ENCODE measurements at regions not wholly inside any gene's neighbourhood (a gene's known extent, or its start where the extent isn't known, plus 50 kb on each side); places are given as distances from the start of the nearest gene placed in this dataset.

GRCh38 chr6:164418262-164418588 is 891.2 kb downstream of the C6orf118 start:
- Histone ChIP-seq H3K4me3 (ENCODE audit: low read length) (no peak overlapping the region), H3K9ac (ENCODE audit: low read length) (no peak overlapping the region), H3K9me2 (replicated peaks; ENCODE audit: insufficient read depth, low read length) (no peaks in the 10 kb centered on the region), H2AFZ (ENCODE audit: low read length) (no peak overlapping the region), H3K79me2 (ENCODE audit: low read length) (no peaks in the 10 kb centered on the region), H3K4me1 (ENCODE audit: low read length) (no peaks in the 10 kb centered on the region), H3K36me3 (replicated peaks; ENCODE audit: insufficient read depth, low read length) (no peaks in the 10 kb centered on the region), H4K20me1 (ENCODE audit: insufficient read depth, low read length) (no peaks in the 10 kb centered on the region), H3F3A (ENCODE audit: insufficient read depth, low read length) (no peaks in the 10 kb centered on the region), H3K27ac (ENCODE audit: low read length) (no peak overlapping the region), H3K4me2 (ENCODE audit: low read depth, low read length) (no peak overlapping the region), H3K27me3 (replicated peaks; ENCODE audit: insufficient read depth, low read length) (no peaks in the 10 kb centered on the region), H3K9me3 (replicated peaks; ENCODE audit: insufficient read depth, low read length) (no peaks in the 10 kb centered on the region)
- DNase-seq: no peak
- TF ChIP-seq EZH2 (optimal IDR thresholded peaks at IDR 0.05; ENCODE audit: low read depth, low read length) (no peak), CTCF (IDR thresholded peaks at IDR 0.05; ENCODE audit: low read length) (no peak), EZH2phosphoT487 (IDR thresholded peaks at IDR 0.05; ENCODE audit: low read length) (no peak)

- Histone ChIP-seq H3K27me3 (replicated peaks; ENCODE audit: insufficient read depth, low read length) (no peaks in the 10 kb centered on the region), H3K9ac (ENCODE audit: low read length) (no peak overlapping the region), H3F3A (ENCODE audit: insufficient read depth, low read length) (no peaks in the 10 kb centered on the region), H3K4me2 (ENCODE audit: low read depth, low read length) (no peak overlapping the region), H3K4me1 (ENCODE audit: low read length) (no peaks in the 10 kb centered on the region), H3K9me3 (replicated peaks; ENCODE audit: insufficient read depth, low read length) (no peaks in the 10 kb centered on the region), H2AFZ (ENCODE audit: low read length) (no peak overlapping the region), H4K20me1 (ENCODE audit: insufficient read depth, low read length) (no peaks in the 10 kb centered on the region), H3K27ac (ENCODE audit: low read length) (no peak overlapping the region), H3K36me3 (replicated peaks; ENCODE audit: insufficient read depth, low read length) (no peaks in the 10 kb centered on the region), H3K4me3 (ENCODE audit: low read length) (no peak overlapping the region), H3K79me2 (ENCODE audit: low read length) (no peaks in the 10 kb centered on the region), H3K9me2 (replicated peaks; ENCODE audit: insufficient read depth, low read length) (no peaks in the 10 kb centered on the region)
- TF ChIP-seq CTCF (IDR thresholded peaks at IDR 0.05; ENCODE audit: low read length) (no peak), EZH2 (optimal IDR thresholded peaks at IDR 0.05; ENCODE audit: low read depth, low read length) (no peak), EZH2phosphoT487 (IDR thresholded peaks at IDR 0.05; ENCODE audit: low read length) (no peak)
- DNase-seq: no peak
These were observed 891.7 kb downstream of the C6orf118 start for GRCh38 chr6:164417537-164418261.

GRCh38 chr6:164415832-164416563 is 893.4 kb downstream of the C6orf118 start:
- Histone ChIP-seq H3K9me3 (replicated peaks; ENCODE audit: insufficient read depth, low read length) (no peaks in the 10 kb centered on the region), H3K27ac (ENCODE audit: low read length) (no peak overlapping the region), H4K20me1 (ENCODE audit: insufficient read depth, low read length) (no peaks in the 10 kb centered on the region), H3K27me3 (replicated peaks; ENCODE audit: insufficient read depth, low read length) (no peaks in the 10 kb centered on the region), H2AFZ (ENCODE audit: low read length) (no peak overlapping the region), H3K9ac (ENCODE audit: low read length) (no peak overlapping the region), H3K4me1 (ENCODE audit: low read length) (no peaks in the 10 kb centered on the region), H3K4me2 (ENCODE audit: low read depth, low read length) (no peak overlapping the region), H3K36me3 (replicated peaks; ENCODE audit: insufficient read depth, low read length) (no peaks in the 10 kb centered on the region), H3K9me2 (replicated peaks; ENCODE audit: insufficient read depth, low read length) (no peaks in the 10 kb centered on the region), H3F3A (ENCODE audit: insufficient read depth, low read length) (no peaks in the 10 kb centered on the region), H3K4me3 (ENCODE audit: low read length) (no peak overlapping the region), H3K79me2 (ENCODE audit: low read length) (no peaks in the 10 kb centered on the region)
- TF ChIP-seq EZH2 (optimal IDR thresholded peaks at IDR 0.05; ENCODE audit: low read depth, low read length) (no peak), CTCF (IDR thresholded peaks at IDR 0.05; ENCODE audit: low read length) (no peak)
- DNase-seq: no peak

Measured in MM.1S (cell line).